GM12891 (cell line): ENCODE measurements at regions not wholly inside any gene's neighbourhood (a gene's known extent, or its start where the extent isn't known, plus 50 kb on each side); places are given as distances from the start of the nearest gene placed in this dataset.

Source experiments
- DNase-seq: peaks from one replicate; pipeline ENCODE4 v3.0.0; 2011; ENCODE audit warnings: low spot score; ENCODE audit not compliant: insufficient read length
- FAIRE-seq: peaks from 2 replicates; lab custom pipeline; 2011; peaks lifted over from hg19 to GRCh38; lab: Jason Lieb, UNC
- PAX5 ChIP-seq: IDR thresholded peaks from 2 replicates; pipeline ENCODE4 v1.6.1; 2011; ENCODE audit warnings: low read length, moderate library complexity, mild to moderate bottlenecking; ENCODE audit not compliant: insufficient read depth, severe bottlenecking
- POLR2A ChIP-seq: IDR thresholded peaks from 2 replicates; pipeline ENCODE4 v1.6.1; 2011; ENCODE audit warnings: low read depth, low read length, control low read depth
- POLR2AphosphoS5 ChIP-seq: IDR thresholded peaks from 2 replicates; pipeline ENCODE4 v1.6.1; 2011; ENCODE audit warnings: low read depth, low read length, control low read depth
- POU2F2 ChIP-seq: IDR thresholded peaks from 2 replicates; pipeline ENCODE4 v1.6.1; 2011; ENCODE audit warnings: low read depth, mild to moderate bottlenecking, control low read depth, low read length, moderate library complexity
- SPI1 ChIP-seq: IDR thresholded peaks from 2 replicates; pipeline ENCODE4 v1.6.1; 2011; ENCODE audit warnings: low read depth, low read length, control low read depth
- TAF1 ChIP-seq: IDR thresholded peaks from 2 replicates; pipeline ENCODE4 v1.6.1; 2011; ENCODE audit warnings: low read depth, low read length, control low read depth

DNA sequence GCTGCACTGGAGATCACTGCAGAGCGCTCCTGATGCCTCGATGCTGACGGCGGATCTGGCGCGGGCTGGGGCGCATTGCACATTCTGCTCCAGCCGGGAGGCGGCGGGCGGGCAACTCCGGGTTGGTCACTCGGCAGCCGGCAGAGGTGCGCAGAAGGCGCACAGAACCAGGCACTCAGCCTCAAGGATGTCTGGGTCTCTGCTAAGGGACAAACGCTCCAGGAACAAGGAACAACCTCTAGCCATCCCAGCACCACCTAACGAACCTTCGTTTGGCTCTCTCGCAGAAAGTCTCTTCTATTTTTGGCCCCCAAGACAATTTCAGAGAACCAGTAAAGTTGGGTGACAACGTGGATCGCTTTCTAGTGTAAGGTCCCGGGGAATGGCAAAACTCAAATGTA is 254.6 kb downstream of the OTUD1 start:
- peak; percentile 11 for DNase-seq
- no peak for FAIRE-seq
- TF ChIP-seq TAF1: no peak
- TF ChIP-seq PAX5: no peak
- TF ChIP-seq POLR2AphosphoS5: no peak
- no peak for TF ChIP-seq POLR2A
- TF ChIP-seq SPI1: no peak
- TF ChIP-seq POU2F2: no peak

GRCh38 chr10:23693925-23694324 is 255.1 kb downstream of the OTUD1 start:
- FAIRE-seq: no peak
- TF ChIP-seq POU2F2: no peak
- no peak for TF ChIP-seq POLR2AphosphoS5
- no peak for TF ChIP-seq PAX5
- no peak for TF ChIP-seq POLR2A
- no peak for TF ChIP-seq TAF1
- TF ChIP-seq SPI1: no peak
- no peak for DNase-seq

DNA sequence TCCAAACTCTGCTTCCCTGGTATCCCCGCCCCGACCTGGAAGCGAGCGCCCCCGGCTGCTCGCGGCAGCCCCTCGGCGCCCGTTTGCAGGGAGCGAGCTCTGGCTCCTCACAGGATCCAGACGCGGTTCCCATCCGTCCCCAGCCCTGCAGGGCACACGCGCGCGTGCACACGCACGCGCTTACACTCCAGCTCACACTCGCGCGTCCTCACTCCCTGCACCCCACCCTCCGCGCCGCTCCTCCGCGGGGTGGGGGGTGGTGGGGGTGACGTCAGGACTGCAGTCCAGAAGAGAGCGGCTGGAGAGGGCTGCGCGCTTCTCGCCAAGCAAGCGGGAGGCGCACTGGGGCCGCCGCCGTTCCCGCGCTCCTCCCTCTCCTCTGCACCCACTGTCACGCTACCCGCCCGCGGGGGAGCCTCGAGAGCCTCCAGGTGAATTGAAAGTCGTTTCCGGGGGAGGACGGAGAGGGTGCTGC is 255.6 kb downstream of the OTUD1 start:
- DNase-seq (no peak), FAIRE-seq (no peak)
- TF ChIP-seq POU2F2 (no peak), POLR2A (no peak), SPI1 (no peak), TAF1 (no peak), POLR2AphosphoS5 (no peak), PAX5 (no peak)

GRCh38 chr10:23694921-23695824 is 256.3 kb downstream of the OTUD1 start:
- FAIRE-seq (no peak), DNase-seq (no peak)
- TF ChIP-seq TAF1 (no peak), SPI1 (no peak), POU2F2 (no peak), POLR2AphosphoS5 (no peak), PAX5 (no peak), POLR2A (no peak)

GRCh38 chr10:23695825-23696420 is 257.0 kb downstream of the OTUD1 start:
- no peak for TF ChIP-seq TAF1
- no peak for TF ChIP-seq SPI1
- no peak for TF ChIP-seq PAX5
- no peak for TF ChIP-seq POLR2AphosphoS5
- DNase-seq: no peak
- no peak for FAIRE-seq

DNA sequence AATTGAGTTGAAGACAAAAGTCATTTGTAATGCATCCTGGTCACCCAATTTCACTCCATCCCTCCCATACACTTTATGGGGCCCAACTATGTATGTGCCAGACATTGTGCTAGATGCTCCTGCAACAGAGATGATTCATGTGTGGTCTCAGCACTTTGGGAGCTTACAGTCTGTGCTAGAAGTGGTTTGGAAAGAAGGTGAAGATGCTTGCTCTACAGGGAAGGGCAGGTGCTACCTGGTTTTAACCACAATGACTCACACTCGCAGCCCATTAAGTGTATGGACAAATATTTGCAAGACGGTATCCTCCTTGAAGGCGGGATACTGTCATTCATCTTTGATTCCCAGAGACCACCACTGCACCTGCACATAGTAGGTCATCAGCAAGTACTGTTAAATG is 257.6 kb downstream of the OTUD1 start:
- no peak for FAIRE-seq
- DNase-seq: no peak
- TF ChIP-seq POLR2AphosphoS5 (no peak), SPI1 (no peak), PAX5 (no peak), POU2F2 (no peak), POLR2A (no peak), TAF1 (no peak)

GRCh38 chr10:23702977-23703414 is 264.1 kb downstream of the OTUD1 start:
- FAIRE-seq (no peak), DNase-seq (peak; percentile 23)
- no peak for TF ChIP-seq POLR2AphosphoS5
- no peak for TF ChIP-seq POU2F2
- TF ChIP-seq TAF1: no peak
- TF ChIP-seq SPI1: no peak
- TF ChIP-seq POLR2A: no peak
- no peak for TF ChIP-seq PAX5

DNA sequence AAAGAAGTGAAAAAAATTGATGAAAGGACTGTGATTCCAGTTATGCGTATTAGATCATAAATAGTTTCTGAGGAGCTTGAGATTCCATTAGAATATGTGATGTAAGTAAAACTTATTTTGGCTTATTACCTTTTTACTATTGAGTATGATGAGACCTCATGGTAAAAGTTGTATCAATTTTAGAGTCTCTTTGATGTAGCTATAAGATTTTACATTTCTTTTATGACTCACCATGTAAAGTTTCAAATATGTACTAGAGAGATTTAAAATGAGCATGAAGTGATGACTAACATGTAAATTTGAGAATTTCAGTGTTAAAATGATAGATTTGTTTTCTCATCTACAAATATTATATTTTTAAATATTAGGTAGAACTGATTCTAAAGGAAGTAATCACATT is 276.5 kb downstream of the OTUD1 start:
- DNase-seq: no peak
- no peak for TF ChIP-seq POLR2A
- TF ChIP-seq POLR2AphosphoS5: no peak
- TF ChIP-seq TAF1: no peak
- no peak for TF ChIP-seq PAX5
- TF ChIP-seq POU2F2: no peak
- TF ChIP-seq SPI1: no peak
- FAIRE-seq: no peak

DNA sequence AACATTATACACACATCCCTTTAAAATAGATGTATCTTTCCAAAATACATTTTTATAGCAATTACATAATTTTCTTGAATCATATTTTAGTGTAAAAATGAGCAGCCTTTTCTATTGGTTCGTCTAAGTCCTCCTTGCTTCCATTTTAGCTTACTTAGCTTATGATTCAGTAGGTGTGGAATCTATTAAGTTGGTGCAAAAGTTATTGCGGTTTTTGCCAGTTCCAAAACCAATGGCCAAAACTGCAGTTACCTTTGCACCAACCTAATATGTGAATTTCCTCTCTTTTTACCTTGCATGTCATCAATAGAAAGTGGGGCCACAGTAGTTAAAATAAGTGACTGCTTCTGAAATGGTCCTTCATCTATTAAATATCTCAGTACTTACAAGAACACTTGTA is 279.0 kb downstream of the OTUD1 start:
- no peak for DNase-seq
- no peak for FAIRE-seq
- no peak for TF ChIP-seq SPI1

DNA sequence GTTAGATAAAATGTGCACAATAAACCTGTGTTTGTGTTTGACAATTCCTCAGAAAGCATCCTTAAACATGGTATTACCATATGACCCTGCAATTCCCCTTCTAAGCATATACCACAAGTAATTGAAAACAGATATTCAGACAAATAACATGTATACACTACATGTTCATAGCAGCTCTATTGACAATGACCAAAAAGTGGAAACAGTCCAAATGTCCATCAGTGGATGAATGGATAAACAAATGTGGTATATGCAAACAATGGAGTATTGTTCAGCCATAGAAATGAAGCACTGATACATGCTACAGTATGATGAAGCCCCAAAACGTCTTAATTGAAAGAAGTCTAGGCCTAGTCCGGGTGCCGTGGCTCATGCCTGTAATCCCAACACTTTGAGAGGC is 280.1 kb downstream of the OTUD1 start:
- TF ChIP-seq POU2F2: no peak
- TF ChIP-seq TAF1: no peak
- TF ChIP-seq POLR2AphosphoS5: no peak
- TF ChIP-seq POLR2A: no peak
- no peak for TF ChIP-seq PAX5
- TF ChIP-seq SPI1: no peak
- DNase-seq: no peak
- FAIRE-seq: no peak
